Gastroesophageal sphincter (tissue), 4 donors: ENCODE measurements at regions not wholly inside any gene's neighbourhood (a gene's known extent, or its start where the extent isn't known, plus 50 kb on each side); places are given as distances from the start of the nearest gene placed in this dataset.

ENCODE experiments used
- ATAC-seq: fragments of 150-250 bp; one replicate; pipeline ENCODE4 v1.9.1; 2016; ENCODE audit warnings: mild to moderate bottlenecking, moderate library complexity
- H3K27ac ChIP-seq, 4 donors: fragments of 200-600 bp; sonication (generic) in 3 of 4; 1 replicate in 3 of 4; 2 replicates in 1 of 4; pipeline ENCODE4 v1.5.1; 2016 to 2019
- H3K27me3 ChIP-seq: fragments of 200-600 bp; sonication (generic); one replicate; pipeline ENCODE4 v1.5.1; 2019
- H3K36me3 ChIP-seq, 2 donors: fragments of 200-600 bp; sonication (generic); one replicate each; pipeline ENCODE4 v1.5.1; 2019; ENCODE audit warnings: control low read depth in 1 of 2
- H3K4me1 ChIP-seq, 3 donors: fragments of 200-600 bp; sonication (generic); 1 replicate in 2 of 3; 2 replicates in 1 of 3; pipeline ENCODE4 v1.5.1; 2016 to 2019; ENCODE audit warnings: control low read depth in 2 of 3
- H3K4me3 ChIP-seq, 2 donors: fragments of 200-600 bp; sonication (generic); one replicate each; pipeline ENCODE4 v1.5.1; 2019; ENCODE audit warnings: mild to moderate bottlenecking in 1 of 2, moderate library complexity in 1 of 2
- H3K9me3 ChIP-seq, 3 donors: fragments of 200-600 bp; sonication (generic); one replicate each; pipeline ENCODE4 v1.5.1; 2017 to 2019; ENCODE audit warnings: control low read depth in 2 of 3
- EP300 ChIP-seq: sonication (generic); formaldehyde crosslinking; IDR thresholded peaks from one replicate; pipeline ENCODE4 v1.6.1; 2017; ENCODE audit warnings: antibody characterized with exemption, mild to moderate bottlenecking
- POLR2A ChIP-seq, 2 donors: fragments of 450-650 bp; IDR thresholded peaks; one replicate each; pipeline ENCODE4 v1.6.1; 2017; ENCODE audit warnings: antibody characterized with exemption in 2 of 2, mild to moderate bottlenecking in 2 of 2, moderate library complexity in 1 of 2
- POLR2AphosphoS5 ChIP-seq: sonication (generic); formaldehyde crosslinking; IDR thresholded peaks from one replicate; pipeline ENCODE4 v1.6.1; 2017; ENCODE audit warnings: antibody characterized with exemption
- WGBS, 2 donors: methylation state at CpG; one replicate each; pipeline ENCODE4 v1.1.5; 2018; ENCODE audit warnings: low coverage in 1 of 2; 5-methylcytosine and 5-hydroxymethylcytosine counted together
- TF ChIP-seq, protein P1 (sequence below), 4 experiments: fragments of 200-600 bp in 2 of 4; fragments of 450-650 bp in 2 of 4; sonication (generic) in 1 of 4; IDR thresholded peaks; one replicate each; pipeline ENCODE4 v1.5.1; 2017 to 2019; ENCODE audit warnings: antibody characterized with exemption in 4 of 4, mild to moderate bottlenecking in 2 of 4, moderate library complexity in 2 of 4

GRCh38 chr18:37975446-37975845 lies 409.8 kb upstream of the CELF4 start:
- Histone ChIP-seq H3K36me3 (no peaks in the 10 kb centered on the region), H3K27ac (no peak overlapping the region), H3K4me3 (no peak overlapping the region), H3K9me3 (peaks cover 0 to 8% (median 0%) of the 10 kb centered on the region in 3 donors), H3K4me1 (no peaks in the 10 kb centered on the region), H3K27me3 (no peaks in the 10 kb centered on the region)
- TF ChIP-seq POLR2AphosphoS5 = no peak
- no peak for TF ChIP-seq EP300
- no peak for TF ChIP-seq POLR2A (IDR thresholded peaks at IDR 0.05)
- TF ChIP-seq, protein P1, sequence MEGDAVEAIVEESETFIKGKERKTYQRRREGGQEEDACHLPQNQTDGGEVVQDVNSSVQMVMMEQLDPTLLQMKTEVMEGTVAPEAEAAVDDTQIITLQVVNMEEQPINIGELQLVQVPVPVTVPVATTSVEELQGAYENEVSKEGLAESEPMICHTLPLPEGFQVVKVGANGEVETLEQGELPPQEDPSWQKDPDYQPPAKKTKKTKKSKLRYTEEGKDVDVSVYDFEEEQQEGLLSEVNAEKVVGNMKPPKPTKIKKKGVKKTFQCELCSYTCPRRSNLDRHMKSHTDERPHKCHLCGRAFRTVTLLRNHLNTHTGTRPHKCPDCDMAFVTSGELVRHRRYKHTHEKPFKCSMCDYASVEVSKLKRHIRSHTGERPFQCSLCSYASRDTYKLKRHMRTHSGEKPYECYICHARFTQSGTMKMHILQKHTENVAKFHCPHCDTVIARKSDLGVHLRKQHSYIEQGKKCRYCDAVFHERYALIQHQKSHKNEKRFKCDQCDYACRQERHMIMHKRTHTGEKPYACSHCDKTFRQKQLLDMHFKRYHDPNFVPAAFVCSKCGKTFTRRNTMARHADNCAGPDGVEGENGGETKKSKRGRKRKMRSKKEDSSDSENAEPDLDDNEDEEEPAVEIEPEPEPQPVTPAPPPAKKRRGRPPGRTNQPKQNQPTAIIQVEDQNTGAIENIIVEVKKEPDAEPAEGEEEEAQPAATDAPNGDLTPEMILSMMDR (IDR thresholded peaks at IDR 0.05) = no peak
- no peak for ATAC-seq
- 84 to 100% methylated on average over 1 of the region's 1 CpG for WGBS, 2 donors

DNA sequence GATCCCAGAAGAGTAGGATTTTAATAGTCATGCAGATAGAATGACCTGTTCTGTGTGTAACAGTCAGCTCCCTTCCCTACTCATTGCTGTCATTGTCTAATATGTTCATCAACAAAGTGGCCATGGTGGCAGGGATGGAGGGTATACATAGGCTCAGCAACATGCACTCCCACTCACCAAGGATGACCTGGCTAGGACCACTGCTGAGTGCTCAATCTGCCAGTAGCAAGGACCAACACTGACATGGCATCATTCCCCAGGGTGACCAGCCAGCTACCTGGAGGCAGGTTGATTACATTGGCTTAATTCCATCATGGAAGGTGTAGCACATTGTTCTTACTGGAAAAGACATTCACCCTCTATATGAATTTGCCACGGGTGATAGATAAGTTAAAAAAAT lies 401.7 kb upstream of the CELF4 start:
- WGBS, 2 donors = 78% methylated on average over 1 of the region's 1 CpG; no CpG with 5 or more reads in 1 of the 2 donors
- ATAC-seq = no peak
- no peaks in the 10 kb centered on the region for H3K9me3 ChIP-seq
- TF ChIP-seq POLR2AphosphoS5 = no peak
- TF ChIP-seq, protein P1 (IDR thresholded peaks at IDR 0.05) = no peak
- no peak for TF ChIP-seq POLR2A (IDR thresholded peaks at IDR 0.05)
- TF ChIP-seq EP300 = no peak
- H3K4me3 ChIP-seq = no peak overlapping the region
- no peaks in the 10 kb centered on the region for H3K4me1 ChIP-seq
- no peaks in the 10 kb centered on the region for H3K36me3 ChIP-seq
- H3K27ac ChIP-seq = no peak overlapping the region
- H3K27me3 ChIP-seq = no peaks in the 10 kb centered on the region

- TF ChIP-seq, protein P1 (IDR thresholded peaks at IDR 0.05) = no peak
- TF ChIP-seq POLR2AphosphoS5 = no peak
- TF ChIP-seq EP300 = no peak
- no peak for TF ChIP-seq POLR2A (IDR thresholded peaks at IDR 0.05)
- H3K4me3 ChIP-seq = no peak overlapping the region
- H3K4me1 ChIP-seq = no peaks in the 10 kb centered on the region
- no peaks in the 10 kb centered on the region for H3K9me3 ChIP-seq
- H3K27me3 ChIP-seq = no peaks in the 10 kb centered on the region
- 60 to 75% methylated on average over 1 of the region's 1 CpG for WGBS, 2 donors
- no peak overlapping the region for H3K27ac ChIP-seq
- no peaks in the 10 kb centered on the region for H3K36me3 ChIP-seq
- no peak for ATAC-seq
Observed at GRCh38 chr18:37965572-37965970, 400.0 kb upstream of the CELF4 start.

DNA sequence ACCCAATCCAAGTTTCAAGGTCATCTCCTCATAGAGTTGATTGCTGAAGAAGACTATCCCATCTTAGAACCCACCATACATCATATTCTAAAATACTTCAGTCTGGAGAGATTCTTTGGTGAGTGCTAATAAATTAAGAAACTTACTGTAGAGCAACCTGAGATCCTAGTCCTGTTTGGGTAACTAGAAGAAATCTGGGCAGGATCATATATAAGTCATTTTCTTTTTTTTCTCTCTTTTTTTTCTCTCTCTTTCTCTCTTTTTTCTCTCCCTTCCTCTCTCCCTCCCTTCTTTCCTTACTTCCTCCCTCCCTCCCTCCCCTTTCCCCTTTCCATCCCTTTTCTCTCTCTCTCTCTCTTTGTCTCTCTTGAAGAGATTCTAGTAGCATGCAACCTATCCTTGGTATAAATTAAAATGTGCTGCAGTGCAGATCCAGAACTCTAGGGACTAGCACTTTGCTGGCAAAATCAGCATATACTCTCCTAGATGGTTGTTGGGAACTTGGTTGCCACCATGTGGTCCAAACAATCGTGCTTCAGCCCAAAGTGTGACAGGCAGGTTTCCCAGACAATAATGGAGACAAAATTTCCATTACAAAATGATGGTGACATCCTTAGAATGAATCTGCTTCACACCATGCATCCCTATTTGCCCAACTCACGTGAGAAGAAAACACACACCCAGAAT lies 399.4 kb upstream of the CELF4 start:
- TF ChIP-seq EP300 (no peak), POLR2AphosphoS5 (no peak), POLR2A (IDR thresholded peaks at IDR 0.05) (no peak)
- TF ChIP-seq, protein P1 (IDR thresholded peaks at IDR 0.05) = no peak
- no peak overlapping the region for H3K27ac ChIP-seq
- H3K9me3 ChIP-seq = no peaks in the 10 kb centered on the region
- no peaks in the 10 kb centered on the region for H3K27me3 ChIP-seq
- H3K4me1 ChIP-seq = no peaks in the 10 kb centered on the region
- no peak overlapping the region for H3K4me3 ChIP-seq
- WGBS, 2 donors = 86% methylated on average over 2 of the region's 2 CpGs
- no peak for ATAC-seq
- no peaks in the 10 kb centered on the region for H3K36me3 ChIP-seq

DNA sequence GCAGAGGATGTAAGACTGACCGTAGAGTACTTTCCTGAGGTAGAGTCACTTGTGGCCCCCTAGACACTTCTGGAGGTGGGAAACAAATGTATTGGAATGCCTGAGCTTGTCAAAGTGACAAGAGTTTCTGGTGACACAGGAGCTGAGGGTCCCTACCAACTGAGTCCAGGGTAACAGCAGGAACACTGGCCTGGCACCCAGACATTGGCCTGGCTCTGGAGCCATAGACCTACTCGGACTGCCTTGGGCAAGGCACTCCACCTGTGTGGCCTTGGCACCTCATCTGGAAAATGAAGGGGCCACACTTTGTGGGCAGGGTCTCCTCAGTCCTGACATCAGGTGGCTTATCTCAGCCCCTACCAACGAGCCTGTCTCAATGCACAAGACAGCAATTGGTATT lies 398.2 kb upstream of the CELF4 start:
- 70% methylated on average over 2 of the region's 3 CpGs; no CpG with 5 or more reads in 1 of the 2 donors for WGBS, 2 donors
- TF ChIP-seq, protein P1 (IDR thresholded peaks at IDR 0.05) = no peak
- no peak for TF ChIP-seq POLR2AphosphoS5
- no peak for TF ChIP-seq POLR2A (IDR thresholded peaks at IDR 0.05)
- TF ChIP-seq EP300 = no peak
- ATAC-seq = no peak

More for the DNA sequence above, 398.2 kb upstream of the CELF4 start:
- Histone ChIP-seq H3K27ac (no peak overlapping the region), H3K9me3 (no peaks in the 10 kb centered on the region), H3K36me3 (no peaks in the 10 kb centered on the region), H3K4me3 (no peak overlapping the region), H3K27me3 (no peaks in the 10 kb centered on the region), H3K4me1 (no peaks in the 10 kb centered on the region)
